ENCODE measurements at regions not wholly inside any gene's neighbourhood (a gene's known extent, or its start where the extent isn't known, plus 50 kb on each side); places are given as distances from the start of the nearest gene placed in this dataset.

DNA sequence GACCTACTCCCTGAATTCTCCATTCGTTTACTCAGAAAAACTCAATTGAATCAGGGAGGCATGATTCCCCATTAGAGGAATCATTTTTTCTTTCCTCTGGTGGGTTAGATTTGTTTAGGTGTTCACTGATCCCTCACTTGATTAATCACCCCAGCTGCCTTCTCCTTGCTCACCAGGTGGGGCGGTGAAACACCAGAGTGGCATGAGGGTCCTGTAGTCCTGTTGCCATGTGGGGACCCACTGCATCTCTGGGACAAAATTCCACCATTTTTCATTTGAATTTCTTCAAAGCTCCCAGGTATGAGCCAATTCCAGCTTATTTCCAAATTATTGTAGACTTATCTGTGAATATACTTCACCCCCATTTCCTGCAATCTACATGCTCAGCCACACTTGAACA is 462.7 kb upstream of the ZNF507 start:
- no peak for ATAC-seq
- no peak for TF ChIP-seq ARNTL (CRISPR knock-in tag; IDR thresholded peaks at IDR 0.05; ENCODE audit: borderline replicate concordance, low read depth)
- TF ChIP-seq, protein P1, sequence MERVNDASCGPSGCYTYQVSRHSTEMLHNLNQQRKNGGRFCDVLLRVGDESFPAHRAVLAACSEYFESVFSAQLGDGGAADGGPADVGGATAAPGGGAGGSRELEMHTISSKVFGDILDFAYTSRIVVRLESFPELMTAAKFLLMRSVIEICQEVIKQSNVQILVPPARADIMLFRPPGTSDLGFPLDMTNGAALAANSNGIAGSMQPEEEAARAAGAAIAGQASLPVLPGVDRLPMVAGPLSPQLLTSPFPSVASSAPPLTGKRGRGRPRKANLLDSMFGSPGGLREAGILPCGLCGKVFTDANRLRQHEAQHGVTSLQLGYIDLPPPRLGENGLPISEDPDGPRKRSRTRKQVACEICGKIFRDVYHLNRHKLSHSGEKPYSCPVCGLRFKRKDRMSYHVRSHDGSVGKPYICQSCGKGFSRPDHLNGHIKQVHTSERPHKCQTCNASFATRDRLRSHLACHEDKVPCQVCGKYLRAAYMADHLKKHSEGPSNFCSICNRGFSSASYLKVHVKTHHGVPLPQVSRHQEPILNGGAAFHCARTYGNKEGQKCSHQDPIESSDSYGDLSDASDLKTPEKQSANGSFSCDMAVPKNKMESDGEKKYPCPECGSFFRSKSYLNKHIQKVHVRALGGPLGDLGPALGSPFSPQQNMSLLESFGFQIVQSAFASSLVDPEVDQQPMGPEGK (CRISPR knock-in tag; IDR thresholded peaks at IDR 0.05; ENCODE audit: borderline replicate concordance), result no peak
- TF ChIP-seq CREB5 (CRISPR knock-in tag; IDR thresholded peaks at IDR 0.05; ENCODE audit: low read depth), result no peak
- no peak for TF ChIP-seq TOX (CRISPR knock-in tag; IDR thresholded peaks at IDR 0.05; ENCODE audit: borderline replicate concordance)
- no peak for TF ChIP-seq TCF4 (CRISPR knock-in tag; IDR thresholded peaks at IDR 0.05; ENCODE audit: borderline replicate concordance)
- TF ChIP-seq ESRRG (CRISPR knock-in tag; IDR thresholded peaks at IDR 0.05), result no peak
- TF ChIP-seq ZNF8 (CRISPR knock-in tag; IDR thresholded peaks at IDR 0.05), result no peak
- TF ChIP-seq ZNF70 (CRISPR knock-in tag; IDR thresholded peaks at IDR 0.05), result no peak

GRCh38 chr19:31883296-31883990 is 462.0 kb upstream of the ZNF507 start:
- no peak for ATAC-seq
- no peak for TF ChIP-seq ZNF565 (CRISPR knock-in tag; conservative IDR thresholded peaks at IDR 0.05; ENCODE audit: low read depth)
- TF ChIP-seq ZFP30 (CRISPR knock-in tag; IDR thresholded peaks at IDR 0.05), result no peak
- TF ChIP-seq OSR1 (CRISPR knock-in tag; IDR thresholded peaks at IDR 0.05), result no peak
- no peak for TF ChIP-seq ZFP3 (CRISPR knock-in tag; IDR thresholded peaks at IDR 0.05)
- TF ChIP-seq, protein P2, sequence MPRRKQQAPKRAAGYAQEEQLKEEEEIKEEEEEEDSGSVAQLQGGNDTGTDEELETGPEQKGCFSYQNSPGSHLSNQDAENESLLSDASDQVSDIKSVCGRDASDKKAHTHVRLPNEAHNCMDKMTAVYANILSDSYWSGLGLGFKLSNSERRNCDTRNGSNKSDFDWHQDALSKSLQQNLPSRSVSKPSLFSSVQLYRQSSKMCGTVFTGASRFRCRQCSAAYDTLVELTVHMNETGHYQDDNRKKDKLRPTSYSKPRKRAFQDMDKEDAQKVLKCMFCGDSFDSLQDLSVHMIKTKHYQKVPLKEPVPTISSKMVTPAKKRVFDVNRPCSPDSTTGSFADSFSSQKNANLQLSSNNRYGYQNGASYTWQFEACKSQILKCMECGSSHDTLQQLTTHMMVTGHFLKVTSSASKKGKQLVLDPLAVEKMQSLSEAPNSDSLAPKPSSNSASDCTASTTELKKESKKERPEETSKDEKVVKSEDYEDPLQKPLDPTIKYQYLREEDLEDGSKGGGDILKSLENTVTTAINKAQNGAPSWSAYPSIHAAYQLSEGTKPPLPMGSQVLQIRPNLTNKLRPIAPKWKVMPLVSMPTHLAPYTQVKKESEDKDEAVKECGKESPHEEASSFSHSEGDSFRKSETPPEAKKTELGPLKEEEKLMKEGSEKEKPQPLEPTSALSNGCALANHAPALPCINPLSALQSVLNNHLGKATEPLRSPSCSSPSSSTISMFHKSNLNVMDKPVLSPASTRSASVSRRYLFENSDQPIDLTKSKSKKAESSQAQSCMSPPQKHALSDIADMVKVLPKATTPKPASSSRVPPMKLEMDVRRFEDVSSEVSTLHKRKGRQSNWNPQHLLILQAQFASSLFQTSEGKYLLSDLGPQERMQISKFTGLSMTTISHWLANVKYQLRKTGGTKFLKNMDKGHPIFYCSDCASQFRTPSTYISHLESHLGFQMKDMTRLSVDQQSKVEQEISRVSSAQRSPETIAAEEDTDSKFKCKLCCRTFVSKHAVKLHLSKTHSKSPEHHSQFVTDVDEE (CRISPR knock-in tag; IDR thresholded peaks at IDR 0.05), result no peak
- no peak for TF ChIP-seq ESRRG (CRISPR knock-in tag; IDR thresholded peaks at IDR 0.05)
- no peak for TF ChIP-seq BACH2 (CRISPR knock-in tag; IDR thresholded peaks at IDR 0.05; ENCODE audit: borderline replicate concordance)
- no peak for TF ChIP-seq ZNF70 (CRISPR knock-in tag; IDR thresholded peaks at IDR 0.05)
- TF ChIP-seq, protein P1 (CRISPR knock-in tag; IDR thresholded peaks at IDR 0.05; ENCODE audit: borderline replicate concordance), result no peak
- no peak for TF ChIP-seq CSRNP3 (CRISPR knock-in tag; IDR thresholded peaks at IDR 0.05)
- no peak for TF ChIP-seq ARNTL (CRISPR knock-in tag; IDR thresholded peaks at IDR 0.05; ENCODE audit: borderline replicate concordance, low read depth)
- TF ChIP-seq ZC3H10 (CRISPR knock-in tag; IDR thresholded peaks at IDR 0.05), result no peak

GRCh38 chr19:31885280-31885853 is 460.0 kb upstream of the ZNF507 start:
- ATAC-seq, result no peak
- no peak for TF ChIP-seq ZFP3 (CRISPR knock-in tag; IDR thresholded peaks at IDR 0.05)
- no peak for TF ChIP-seq CSDC2 (CRISPR knock-in tag; IDR thresholded peaks at IDR 0.05)
- TF ChIP-seq ZNF70 (CRISPR knock-in tag; IDR thresholded peaks at IDR 0.05), result no peak
- TF ChIP-seq PPARA (CRISPR knock-in tag; IDR thresholded peaks at IDR 0.05; ENCODE audit: borderline replicate concordance), result no peak
- TF ChIP-seq, protein P1 (CRISPR knock-in tag; IDR thresholded peaks at IDR 0.05; ENCODE audit: borderline replicate concordance), result no peak
- TF ChIP-seq TOX (CRISPR knock-in tag; IDR thresholded peaks at IDR 0.05; ENCODE audit: borderline replicate concordance), result no peak
- no peak for TF ChIP-seq CSRNP3 (CRISPR knock-in tag; IDR thresholded peaks at IDR 0.05)
- no peak for TF ChIP-seq OSR1 (CRISPR knock-in tag; IDR thresholded peaks at IDR 0.05)
- TF ChIP-seq ZC3H10 (CRISPR knock-in tag; IDR thresholded peaks at IDR 0.05), result no peak
- TF ChIP-seq ESRRG (CRISPR knock-in tag; IDR thresholded peaks at IDR 0.05), result no peak
- no peak for TF ChIP-seq ZFP30 (CRISPR knock-in tag; IDR thresholded peaks at IDR 0.05)
- no peak for TF ChIP-seq CREB5 (CRISPR knock-in tag; IDR thresholded peaks at IDR 0.05; ENCODE audit: low read depth)
- TF ChIP-seq ZNF565 (CRISPR knock-in tag; conservative IDR thresholded peaks at IDR 0.05; ENCODE audit: low read depth), result no peak
- TF ChIP-seq SNAI2 (CRISPR knock-in tag; IDR thresholded peaks at IDR 0.05), result no peak
